Hippocampal formation (tissue), 2 donors: ENCODE measurements at regions not wholly inside any gene's neighbourhood (a gene's known extent, or its start where the extent isn't known, plus 50 kb on each side); places are given as distances from the start of the nearest gene placed in this dataset.
A peak's percentile ranks its signal among the peaks of the same experiment; 100 is the strongest.
"Not testable (repeated sequence)": the region's sequence is repeated elsewhere in the genome, so short reads cannot be mapped to it uniquely, and the experiment has no call there.

ENCODE experiments used
- DNase-seq, 2 donors: peaks; one replicate each; lab custom pipeline; 2025; lab: John Stamatoyannopoulos, UW

DNA sequence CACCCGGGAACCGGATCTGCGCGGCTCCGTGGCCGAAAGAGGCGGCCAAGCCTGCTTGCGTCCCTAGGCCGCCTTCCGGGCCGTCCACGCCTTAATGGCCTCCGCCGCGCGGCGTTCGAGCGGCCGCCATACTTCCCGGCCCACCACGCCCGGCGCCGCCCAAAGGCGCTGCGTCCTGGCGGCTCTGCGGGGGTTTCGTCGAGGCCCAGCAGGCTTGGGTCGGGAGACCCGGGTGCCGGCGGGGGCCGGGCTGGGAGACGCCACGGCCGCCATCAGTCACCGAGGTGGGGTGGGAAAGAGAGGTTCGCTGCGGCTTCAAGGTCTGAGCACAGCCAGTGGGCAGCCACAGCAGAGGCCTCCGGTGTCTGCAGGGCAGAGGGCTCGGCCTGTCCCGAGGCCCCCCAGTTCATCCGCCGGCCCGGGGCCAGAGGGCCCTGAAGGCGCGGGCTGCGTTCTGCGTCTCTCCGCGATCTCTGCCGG is 545.8 kb upstream of the CDH10 start:
- DNase-seq, result no peak

DNA sequence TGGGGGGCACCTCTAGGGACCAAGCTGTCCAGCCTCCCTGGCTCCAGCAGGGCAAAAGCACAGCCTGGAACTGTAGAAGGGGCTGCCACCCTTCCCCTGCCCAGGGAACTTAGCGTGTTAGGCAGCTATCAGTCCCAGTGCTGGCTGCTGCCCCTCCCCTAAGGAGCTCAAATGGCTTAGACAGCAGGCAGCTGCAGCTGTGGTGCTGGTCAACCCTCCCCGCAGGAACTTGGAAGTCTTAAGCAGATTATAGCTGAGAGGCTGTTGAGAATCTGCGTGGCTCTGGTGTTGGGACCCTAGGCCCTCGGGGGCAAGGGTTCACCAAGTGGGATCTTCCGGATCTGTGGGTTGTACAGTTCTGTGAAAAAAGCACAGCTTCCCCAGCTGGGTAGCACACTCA is 536.5 kb upstream of the CDH10 start:
- no peak for DNase-seq

DNA sequence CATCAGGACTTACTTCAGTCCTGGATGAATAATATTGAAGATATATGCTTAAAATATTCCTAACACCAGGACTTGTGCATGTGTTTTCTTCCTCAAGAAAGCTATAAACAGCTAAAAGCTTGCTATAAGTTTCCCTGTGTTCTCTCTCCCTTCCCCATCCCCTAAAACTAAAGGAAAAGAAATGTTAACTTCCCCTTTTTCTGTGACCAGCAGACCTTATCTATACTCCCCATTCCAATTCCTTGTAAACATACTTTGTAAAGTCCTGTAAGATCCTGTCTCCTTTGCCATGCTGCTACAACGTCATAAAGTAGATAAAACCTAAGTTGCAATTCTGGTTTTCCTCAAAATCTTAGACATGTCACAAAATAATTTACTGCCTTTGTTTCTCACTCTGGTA is 517.8 kb upstream of the CDH10 start:
- not testable (repeated sequence) for DNase-seq

DNA sequence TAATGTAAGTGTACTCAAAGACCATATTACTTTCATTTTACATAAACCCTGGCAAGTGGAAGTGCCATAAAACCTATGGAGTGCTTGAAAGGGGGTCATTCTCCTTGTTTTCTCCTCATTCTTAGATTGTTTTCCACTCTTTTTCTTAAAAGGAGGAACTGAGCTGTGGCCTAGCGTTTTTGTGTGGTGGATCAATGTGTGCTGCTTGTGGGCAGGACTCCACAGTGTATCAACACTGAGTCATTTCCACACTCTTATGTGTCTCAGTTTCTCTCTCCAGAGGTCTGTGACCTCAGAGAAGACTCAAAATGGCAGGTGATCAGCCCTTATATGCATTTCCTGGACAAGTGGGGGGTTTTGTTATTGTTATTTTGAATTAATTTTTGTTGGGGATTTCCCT is 516.1 kb upstream of the CDH10 start:
- DNase-seq, result no peak

DNA sequence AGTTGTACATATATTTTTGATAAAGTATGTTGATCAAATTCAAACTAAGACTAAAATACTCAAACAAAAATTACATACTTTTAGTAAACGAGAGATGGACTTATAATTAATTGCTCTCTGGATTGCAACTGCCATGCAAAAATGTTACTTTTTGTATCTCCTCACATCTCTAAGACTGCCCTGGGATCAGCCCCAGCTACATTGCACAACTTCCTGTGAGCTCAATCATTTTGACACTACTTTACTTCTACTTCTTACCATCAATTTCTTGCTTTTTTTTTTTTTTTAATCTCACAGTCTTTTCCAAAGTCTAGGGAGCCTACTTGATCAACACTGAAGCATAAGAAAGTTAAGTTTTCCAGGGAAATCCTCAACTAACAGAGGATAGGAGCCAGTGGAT is 506.0 kb upstream of the CDH10 start:
- DNase-seq, result no peak

DNA sequence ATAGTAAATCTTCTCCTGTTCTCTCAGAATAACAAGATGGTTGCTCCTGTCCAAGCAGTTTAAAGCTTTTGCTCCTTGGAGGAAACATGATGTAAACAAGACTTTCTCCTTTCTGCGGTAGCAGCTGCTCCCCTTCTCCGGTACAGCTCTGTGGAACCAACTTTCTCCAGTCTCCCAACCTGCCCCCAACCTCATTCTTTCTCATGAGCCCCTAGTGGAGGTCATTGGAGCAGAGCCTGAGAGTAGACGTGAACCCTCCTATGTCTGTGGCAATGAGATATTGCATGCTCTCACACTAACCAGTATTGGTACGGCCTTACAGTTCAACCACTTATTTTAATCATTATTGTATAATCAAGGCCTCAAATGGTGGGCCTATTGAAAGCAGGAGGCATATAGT is 483.8 kb upstream of the CDH10 start:
- DNase-seq, result no peak

DNA sequence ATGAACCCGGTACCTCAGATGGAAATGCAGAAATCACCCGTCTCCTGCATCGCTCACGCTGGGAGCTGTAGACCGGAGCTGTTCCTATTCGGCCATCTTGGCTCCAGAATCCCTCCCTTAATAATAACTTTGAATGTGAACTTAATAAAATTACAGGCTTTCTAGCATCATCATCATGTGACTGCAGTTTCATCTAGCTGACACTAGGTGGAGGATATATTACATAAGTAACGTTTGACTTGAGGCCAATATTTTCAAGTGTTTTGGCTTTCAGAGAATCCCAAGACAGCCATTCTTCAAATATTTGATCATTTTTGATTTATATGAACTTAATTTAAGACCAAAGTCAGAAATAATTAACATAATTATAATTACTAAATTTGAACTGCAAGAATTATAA is 474.9 kb upstream of the CDH10 start:
- no peak for DNase-seq

DNA sequence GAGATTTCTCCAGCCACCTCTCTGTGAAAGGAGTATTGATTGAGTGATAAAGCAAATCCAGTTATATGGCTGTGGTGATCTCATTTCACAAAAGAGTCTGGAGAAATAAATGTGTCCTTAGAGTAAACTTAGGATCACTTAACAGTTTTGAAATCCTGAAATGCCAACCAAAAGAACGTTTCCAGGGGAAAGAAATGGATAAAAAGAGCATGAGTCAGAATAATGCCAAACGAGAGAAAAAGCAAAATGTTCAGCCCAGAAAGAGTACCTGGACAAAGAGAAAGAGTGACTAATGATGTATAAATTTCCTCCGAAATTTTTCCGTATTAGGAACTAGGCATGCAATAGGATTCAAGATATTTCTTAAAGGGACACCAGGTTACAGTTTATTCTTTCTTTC is 463.1 kb upstream of the CDH10 start:
- no peak for DNase-seq

DNA sequence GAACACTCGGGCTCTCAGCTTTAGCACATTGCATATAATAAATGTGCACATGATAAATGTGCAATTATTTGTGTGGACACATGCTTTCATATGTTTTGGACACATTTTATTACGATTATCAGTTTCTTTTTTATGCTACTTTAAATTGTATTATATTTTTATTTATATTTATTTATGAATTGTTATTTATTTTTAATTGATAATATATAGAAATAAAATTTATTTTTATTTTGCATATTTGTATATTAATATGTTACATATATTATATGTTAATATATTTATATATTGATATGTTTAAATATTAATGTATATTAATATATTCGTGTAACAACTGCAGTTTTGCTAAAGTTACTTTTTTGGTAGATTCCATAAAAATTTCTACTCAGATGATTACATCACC is 454.8 kb upstream of the CDH10 start:
- no peak for DNase-seq

DNA sequence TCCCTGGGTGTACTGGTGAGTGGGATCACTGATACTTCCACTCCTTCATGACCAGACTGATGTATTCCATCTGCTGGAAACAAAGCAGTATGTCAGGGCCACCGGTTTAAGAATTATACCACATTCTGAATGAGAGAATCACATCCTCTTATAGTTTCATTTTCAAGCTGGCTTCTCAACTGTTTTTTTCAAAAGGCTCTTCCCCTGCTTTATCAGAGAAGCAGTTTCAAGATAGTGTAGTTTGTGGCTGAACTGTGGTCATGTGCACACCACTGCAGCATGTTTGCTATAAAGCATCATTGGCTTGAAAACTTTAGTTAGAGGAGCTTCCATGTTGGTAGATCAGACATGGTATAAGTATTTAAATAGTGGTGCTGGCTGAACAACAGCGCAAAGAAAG is 450.5 kb upstream of the CDH10 start:
- no peak for DNase-seq

DNA sequence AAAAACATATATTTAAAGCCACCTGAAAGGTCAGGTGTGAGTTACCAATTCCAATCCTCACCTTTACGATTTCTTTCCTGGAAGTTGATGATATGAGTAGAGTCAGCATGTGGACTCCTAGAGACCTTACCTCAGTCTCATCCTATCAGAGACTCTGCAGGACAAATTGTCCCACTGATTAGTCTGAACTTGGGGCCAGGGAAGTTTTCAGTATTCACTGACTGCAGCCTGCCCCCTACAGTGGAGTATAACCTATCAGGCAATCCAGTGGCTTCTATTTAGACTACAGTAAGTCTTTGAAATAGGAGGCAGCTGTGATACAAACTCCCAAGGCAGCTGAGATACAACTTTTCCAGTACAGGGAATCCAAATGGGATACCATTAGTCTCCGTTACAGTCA is 449.4 kb upstream of the CDH10 start:
- no peak for DNase-seq

DNA sequence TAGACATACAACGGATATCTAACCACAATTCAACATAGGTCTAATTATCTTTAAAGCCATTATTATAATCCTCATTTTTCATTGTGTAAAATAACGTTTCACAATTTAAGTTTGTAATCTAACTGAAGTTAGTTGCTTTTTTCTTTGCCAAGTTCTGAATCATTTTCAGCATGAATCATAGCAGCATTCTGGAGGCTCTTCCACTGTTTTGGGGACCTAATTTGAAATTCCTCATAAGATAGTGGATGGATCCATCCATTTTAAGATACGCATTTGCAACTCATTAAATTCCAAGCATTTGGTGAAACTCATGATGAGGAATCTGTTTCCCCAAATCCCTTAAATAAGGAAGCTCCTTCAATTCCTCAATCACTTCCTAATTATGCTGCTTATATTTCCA is 447.1 kb upstream of the CDH10 start:
- no peak for DNase-seq

DNA sequence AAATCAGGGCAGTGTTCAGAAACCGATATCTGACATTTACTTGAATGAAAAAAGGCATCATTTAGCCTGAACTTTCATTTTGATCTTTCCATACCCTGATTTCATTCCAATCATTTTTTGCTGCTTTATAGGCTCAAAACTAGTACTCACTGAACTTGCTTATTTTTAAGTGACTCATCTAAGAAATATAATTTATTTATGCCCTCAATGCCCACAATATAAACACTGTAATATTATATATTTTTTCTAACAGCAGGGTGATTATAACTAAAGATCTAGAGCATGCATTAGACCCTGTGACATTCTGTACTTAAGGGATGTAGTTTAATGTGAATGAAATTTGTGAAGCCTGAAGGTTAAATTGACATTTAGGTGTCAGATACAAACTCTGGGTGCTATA is 446.1 kb upstream of the CDH10 start:
- no peak for DNase-seq

DNA sequence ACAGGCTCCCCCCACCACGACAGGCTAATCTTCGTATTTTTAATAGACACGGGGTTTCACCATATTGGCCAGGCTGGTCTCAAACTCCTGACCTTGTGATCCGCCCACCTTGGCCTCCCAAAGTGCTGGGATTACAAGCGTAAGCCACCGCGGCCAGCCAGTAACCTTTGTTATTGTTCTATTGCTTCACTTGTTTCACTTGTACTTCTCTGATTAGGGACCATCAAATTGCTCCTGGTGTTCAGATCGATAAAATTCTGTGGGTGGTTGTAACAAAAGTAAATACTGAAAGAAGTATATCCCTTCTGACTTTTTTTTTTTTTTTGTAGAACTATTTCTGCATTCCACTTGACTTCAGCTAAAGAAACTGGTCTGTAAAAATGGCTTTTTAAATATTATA is 445.5 kb upstream of the CDH10 start:
- no peak for DNase-seq

DNA sequence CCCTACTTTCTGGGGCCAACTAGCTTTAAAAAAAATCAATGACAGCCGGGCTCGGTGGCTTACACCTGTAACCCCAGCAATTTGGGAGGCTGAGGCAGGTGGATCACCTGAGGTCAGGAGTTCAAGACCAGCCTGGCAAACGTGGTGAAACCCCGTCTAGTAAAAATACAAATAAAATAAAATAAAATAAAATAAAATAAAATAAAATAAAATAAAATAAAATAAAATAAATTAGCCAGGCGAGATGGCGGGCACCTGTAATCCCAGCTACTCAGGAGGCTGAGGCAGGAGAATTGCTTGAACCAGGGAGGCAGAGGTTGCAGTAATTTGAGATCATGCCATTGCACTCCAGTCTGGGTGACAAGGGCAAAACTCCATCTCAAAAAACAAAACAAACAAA is 443.9 kb upstream of the CDH10 start:
- not testable (repeated sequence) for DNase-seq

DNA sequence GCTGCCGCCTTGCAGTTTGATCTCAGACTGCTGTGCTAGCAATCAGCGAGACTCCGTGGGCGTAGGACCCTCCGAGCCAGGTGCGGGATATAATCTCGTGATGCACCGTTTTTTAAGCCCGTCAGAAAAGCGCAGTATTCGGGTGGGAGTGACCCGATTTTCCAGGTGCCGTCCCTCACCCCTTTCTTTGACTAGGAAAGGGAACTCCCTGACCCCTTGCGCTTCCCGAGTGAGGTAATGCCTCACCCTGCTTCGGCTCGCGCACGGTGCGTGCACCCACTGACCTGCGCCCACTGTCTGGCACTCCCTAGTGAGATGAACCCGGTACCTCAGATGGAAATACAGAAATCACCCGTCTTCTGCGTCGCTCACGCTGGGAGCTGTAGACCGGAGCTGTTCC is 438.5 kb upstream of the CDH10 start:
- not testable (repeated sequence) for DNase-seq

DNA sequence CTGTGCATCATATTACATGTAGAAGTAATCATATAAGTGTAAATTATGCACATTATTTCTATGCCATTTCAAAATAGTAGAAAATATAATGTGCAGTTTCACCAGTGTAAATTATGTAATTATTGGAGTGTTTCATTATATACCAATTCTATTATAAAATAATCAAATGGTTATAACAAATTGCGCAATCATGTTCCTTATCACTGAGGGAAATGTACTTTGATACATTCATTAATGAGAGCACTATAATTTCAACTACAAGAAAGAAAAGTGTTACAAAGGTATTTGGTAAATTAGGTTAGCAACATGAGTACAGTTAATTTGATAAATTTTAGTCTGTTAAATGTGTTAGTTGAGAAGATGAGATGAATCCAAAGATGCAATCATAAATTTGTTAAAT is 421.5 kb upstream of the CDH10 start:
- no peak for DNase-seq

DNA sequence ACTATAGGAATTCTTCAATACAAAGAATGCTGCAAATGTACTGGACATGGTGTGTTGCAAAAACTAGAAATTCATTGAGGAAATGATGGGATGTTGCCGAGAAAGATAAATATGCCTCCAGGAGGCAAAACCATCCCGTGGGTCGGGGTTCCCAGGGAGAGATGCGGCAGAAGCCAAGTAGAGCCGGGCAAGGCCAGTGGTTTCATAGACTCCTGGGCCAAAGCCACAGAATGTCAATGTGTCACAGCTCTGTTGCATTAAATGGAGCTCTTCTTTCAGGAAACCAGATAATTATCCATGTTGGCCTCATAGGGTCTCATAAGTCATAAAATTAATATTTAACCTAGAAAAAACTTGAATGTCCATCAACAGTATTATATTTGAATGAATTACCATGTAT is 419.5 kb upstream of the CDH10 start:
- no peak for DNase-seq

DNA sequence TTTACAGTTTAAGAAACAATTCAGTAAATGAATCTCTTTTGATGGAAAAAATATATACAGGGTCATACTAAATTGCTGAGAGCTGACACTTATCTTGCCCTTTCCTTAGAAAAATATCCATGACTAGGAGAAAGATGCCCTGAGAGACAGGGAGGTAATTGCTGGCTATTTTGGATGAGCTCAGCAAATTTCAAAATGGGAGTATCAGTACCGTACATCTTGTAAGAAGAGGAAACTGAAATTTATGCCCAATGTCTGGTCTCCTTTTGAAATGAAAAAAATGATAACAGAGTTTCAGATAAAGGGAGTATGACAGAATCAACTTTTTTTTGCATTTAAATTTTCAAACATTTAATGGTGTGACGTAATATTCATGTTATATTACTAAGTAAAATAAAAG is 415.8 kb upstream of the CDH10 start:
- no peak for DNase-seq

DNA sequence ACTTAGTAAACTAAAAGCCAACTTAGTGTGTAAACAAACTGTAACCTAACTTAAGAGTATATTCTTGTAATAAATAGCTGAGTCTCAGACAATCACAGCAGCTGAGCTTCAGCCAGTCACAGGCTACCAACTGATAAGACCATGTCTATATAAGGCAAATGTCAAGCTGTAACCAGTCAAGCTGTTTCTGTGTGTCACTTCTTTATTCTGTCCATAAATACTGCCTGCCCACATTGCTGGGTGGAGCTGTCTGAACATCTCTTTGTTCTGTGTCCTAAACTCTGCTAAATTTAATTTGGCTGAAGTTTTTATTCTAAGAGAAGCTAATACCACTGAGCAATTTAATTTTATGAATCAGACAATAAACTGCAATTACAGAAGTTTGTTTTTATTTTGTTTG is 412.1 kb upstream of the CDH10 start:
- no peak for DNase-seq

DNA sequence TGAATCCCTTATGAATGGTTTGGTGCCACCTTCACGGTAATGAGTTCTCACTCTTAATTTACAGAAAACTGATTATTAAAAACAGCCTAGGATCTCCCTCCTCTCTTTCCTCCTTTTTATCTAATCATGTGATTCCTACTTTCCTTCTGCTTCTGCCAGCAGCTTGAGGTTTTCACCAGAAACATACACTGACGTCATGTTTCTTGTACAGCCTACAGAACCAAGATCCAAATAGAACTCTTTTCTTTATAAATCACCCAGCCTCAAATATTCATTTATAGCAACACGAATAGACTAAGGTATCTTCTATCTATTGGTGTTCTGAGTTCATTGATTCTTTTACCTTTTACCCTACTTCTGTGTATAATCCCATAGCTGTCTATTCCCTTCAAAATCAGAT is 388.9 kb upstream of the CDH10 start:
- no peak for DNase-seq

DNA sequence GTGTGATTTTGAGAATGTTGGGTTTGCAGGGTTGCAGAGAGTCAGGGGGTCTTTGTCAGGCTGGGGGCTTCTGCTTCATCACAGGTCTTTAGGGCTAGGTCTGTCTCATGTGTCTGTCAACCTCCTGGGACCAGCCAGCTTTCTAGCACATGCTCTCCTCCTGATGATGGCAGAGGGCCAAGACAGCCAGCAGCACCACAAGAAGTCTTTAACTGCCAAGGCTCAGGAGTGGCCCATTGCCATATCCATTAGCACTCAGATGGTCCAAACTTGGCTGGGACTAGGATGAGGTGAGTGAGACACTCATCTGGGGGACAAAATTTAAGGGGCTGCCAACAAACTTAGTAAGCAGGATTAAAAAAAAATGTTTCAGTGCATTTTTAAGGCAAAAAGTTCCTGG is 384.2 kb upstream of the CDH10 start:
- peak in 1 of 2 donors; percentile 1 for DNase-seq

DNA sequence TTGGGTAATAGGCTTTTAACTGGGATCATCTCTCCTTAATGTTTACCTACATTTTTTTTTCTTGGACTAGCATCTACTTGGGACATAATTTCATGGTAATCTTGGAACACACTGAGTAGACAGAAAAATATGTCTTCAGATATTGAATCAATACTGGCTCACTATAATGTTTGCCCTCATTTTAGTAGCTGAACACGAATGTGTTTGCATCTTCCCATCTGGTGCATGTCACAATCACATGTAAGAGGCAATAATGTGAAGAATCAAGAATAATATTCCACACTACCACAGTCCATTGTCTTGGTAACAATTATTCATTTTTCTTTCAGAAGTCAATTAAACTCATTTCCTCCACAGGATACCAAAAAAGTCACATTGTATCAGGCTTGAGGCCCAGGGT is 382.7 kb upstream of the CDH10 start:
- no peak for DNase-seq

DNA sequence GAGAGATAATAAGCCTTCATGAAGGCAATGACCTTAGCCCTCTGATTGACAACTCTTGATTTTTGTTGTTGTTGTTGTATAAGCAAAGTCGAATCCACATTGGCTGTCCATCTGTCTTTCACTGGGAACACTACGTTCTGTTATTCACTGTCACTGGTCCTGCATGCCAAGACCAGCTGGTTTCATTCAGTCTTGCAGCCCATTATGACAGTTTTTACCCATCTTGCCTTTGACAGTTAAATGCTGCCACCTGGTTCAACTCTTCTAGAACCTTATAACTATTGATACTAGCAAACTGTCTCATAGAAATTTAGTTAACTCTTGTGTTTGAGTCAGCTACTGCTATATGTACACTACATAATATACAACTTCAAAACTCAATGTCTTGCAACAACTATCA is 382.3 kb upstream of the CDH10 start:
- no peak for DNase-seq

DNA sequence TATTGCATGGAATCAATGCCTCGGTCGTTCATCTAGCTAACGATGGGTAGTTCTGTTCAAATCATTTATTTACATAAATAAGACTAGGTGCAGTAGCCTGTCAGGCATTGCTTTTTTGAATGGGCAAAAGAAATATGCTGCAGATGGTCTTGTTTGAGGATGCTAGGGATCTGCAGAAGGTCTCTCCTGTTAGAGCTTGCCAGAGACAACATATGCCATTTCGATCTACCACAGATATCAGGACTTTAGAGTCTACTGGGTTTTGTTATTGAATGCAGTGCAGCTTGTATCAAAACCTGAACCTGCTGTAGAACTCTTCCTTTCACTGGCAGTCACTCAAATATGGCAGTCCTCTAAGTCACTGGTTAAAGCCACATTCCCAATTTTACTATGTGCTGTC is 381.1 kb upstream of the CDH10 start:
- no peak for DNase-seq
